Natural killer cell (primary cell): ENCODE measurements at regions not wholly inside any gene's neighbourhood (a gene's known extent, or its start where the extent isn't known, plus 50 kb on each side); places are given as distances from the start of the nearest gene placed in this dataset.

Experiments
- ATAC-seq, 3 donors: fragments of 150-1000 bp in 2 of 3; fragments of 200-7000 bp in 1 of 3; cut with Tn5 transposase; 1 replicate in 1 of 3; 2 replicates in 2 of 3; pipeline ENCODE4 v1.10.0; 2021; ENCODE audit warnings: mild to moderate bottlenecking in 2 of 3, moderate library complexity in 2 of 3
- DNase-seq, 2 donors: peaks; one replicate each; pipeline versions ENCODE4 v3.0.0 to v3.0.0-alpha.2; 2013 to 2021; ENCODE audit warnings: mixed read lengths in 1 of 2
- H3K27ac ChIP-seq: one replicate; pipeline ENCODE4 v1.5.1; 2013; ENCODE audit warnings: mild to moderate bottlenecking, low read length
- H3K27me3 ChIP-seq: one replicate; pipeline ENCODE4 v1.6.1; 2013; ENCODE audit warnings: low read length; ENCODE audit not compliant: control insufficient read depth, insufficient read depth
- H3K36me3 ChIP-seq: one replicate; pipeline ENCODE4 v1.6.1; 2013; ENCODE audit warnings: low read length; ENCODE audit not compliant: control insufficient read depth, insufficient read depth
- H3K4me1 ChIP-seq: one replicate; pipeline ENCODE4 v1.6.1; 2013; ENCODE audit warnings: low read length; ENCODE audit not compliant: control insufficient read depth, insufficient read depth
- H3K4me3 ChIP-seq: one replicate; pipeline ENCODE4 v1.5.1; 2013; ENCODE audit warnings: low read length
- H3K9me3 ChIP-seq: one replicate; pipeline ENCODE4 v1.6.1; 2013; ENCODE audit warnings: low read length; ENCODE audit not compliant: control insufficient read depth, insufficient read depth
- H3K27ac Mint-ChIP-seq, 2 donors: one replicate each; pipeline ENCODE4 v1.8.0; 2022; ENCODE audit warnings: mild to moderate bottlenecking in 2 of 2, mixed read lengths in 2 of 2, moderate library complexity in 1 of 2
- H3K27me3 Mint-ChIP-seq, 2 donors: one replicate each; pipeline ENCODE4 v1.8.0; 2022; ENCODE audit warnings: low read depth in 2 of 2, mixed read lengths in 2 of 2
- H3K36me3 Mint-ChIP-seq: one replicate; pipeline ENCODE4 v1.8.0; 2022; ENCODE audit warnings: mixed read lengths
- H3K4me1 Mint-ChIP-seq, 2 donors: one replicate each; pipeline ENCODE4 v1.8.0; 2022; ENCODE audit warnings: mixed read lengths in 2 of 2
- H3K4me3 Mint-ChIP-seq: one replicate; pipeline ENCODE4 v1.8.0; 2022; ENCODE audit warnings: mild to moderate bottlenecking, moderate library complexity, mixed read lengths
- H3K9me3 Mint-ChIP-seq, 2 donors: one replicate each; pipeline ENCODE4 v1.8.0; 2022; ENCODE audit warnings: mixed read lengths in 2 of 2
- WGBS: methylation state at CpG from one replicate; pipeline ENCODE4 v1.1.7; 2013; ENCODE audit warnings: missing lambda C conversion rate; ENCODE audit not compliant: insufficient coverage; 5-methylcytosine and 5-hydroxymethylcytosine counted together
- intact Hi-C: fragments of 100-400 bp; cut with micrococcal nuclease; formaldehyde crosslinking; loops from one replicate; pipeline ENCODE4 v1.14.2; 2022
- TF ChIP-seq, protein P1 (sequence below): fragments of 200-600 bp; IDR thresholded peaks from one replicate; pipeline ENCODE4 v1.8.0; 2022; ENCODE audit warnings: antibody characterized with exemption

DNA sequence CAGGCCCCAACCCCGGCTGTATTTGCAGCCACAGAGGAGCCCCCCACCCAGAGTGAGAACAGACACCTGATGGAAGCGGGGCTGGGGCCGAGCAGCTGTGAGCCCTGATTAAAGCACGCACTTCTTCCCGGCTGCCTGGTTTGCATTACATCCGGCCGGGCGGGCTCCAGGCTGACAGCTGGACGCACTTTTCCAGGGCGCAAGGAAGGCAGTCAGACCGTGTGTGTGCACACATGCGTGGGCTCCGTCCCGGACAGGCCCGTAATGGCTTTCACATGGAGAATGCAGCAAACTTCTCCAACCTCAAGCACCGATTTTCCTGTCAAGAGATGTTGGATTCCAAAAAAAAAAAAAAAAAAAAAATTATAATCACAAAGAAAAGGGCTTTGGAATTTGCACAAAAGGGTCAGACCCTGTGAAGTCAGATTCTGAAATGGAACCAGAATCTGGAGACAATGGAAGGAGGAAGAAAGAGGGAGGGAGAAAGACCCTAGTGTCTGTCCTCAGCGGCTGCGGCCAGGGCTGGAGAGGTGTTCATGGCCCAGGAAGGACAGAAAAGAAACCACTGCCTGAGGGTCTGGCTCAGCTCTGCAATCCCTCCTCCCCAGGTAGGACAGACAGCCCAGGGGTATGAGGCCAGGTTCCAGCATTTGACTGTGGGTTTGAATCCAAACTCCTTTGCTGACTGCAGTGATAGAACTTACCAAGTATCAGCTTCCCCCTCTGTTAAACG, 365.5 kb downstream of the MN1 start:
- Histone ChIP-seq H3K9me3 (no peaks in the 10 kb centered on the region), H3K27me3 (no peaks in the 10 kb centered on the region), H3K4me3 (no peak overlapping the region), H3K27ac (no peak overlapping the region), H3K36me3 (no peaks in the 10 kb centered on the region), H3K4me1 (no peaks in the 10 kb centered on the region)
- H3K4me1 Mint-ChIP-seq = no peaks in the 10 kb centered on the region
- H3K9me3 Mint-ChIP-seq = no peaks in the 10 kb centered on the region
- ATAC-seq (no peak), DNase-seq (no peak)
- no peaks in the 10 kb centered on the region for H3K36me3 Mint-ChIP-seq
- WGBS = 77% methylated on average over 19 of the region's 19 CpGs
- intact Hi-C loops = no loop called here
- H3K27ac Mint-ChIP-seq = no peak overlapping the region
- H3K4me3 Mint-ChIP-seq = no peak overlapping the region
- TF ChIP-seq, protein P1, sequence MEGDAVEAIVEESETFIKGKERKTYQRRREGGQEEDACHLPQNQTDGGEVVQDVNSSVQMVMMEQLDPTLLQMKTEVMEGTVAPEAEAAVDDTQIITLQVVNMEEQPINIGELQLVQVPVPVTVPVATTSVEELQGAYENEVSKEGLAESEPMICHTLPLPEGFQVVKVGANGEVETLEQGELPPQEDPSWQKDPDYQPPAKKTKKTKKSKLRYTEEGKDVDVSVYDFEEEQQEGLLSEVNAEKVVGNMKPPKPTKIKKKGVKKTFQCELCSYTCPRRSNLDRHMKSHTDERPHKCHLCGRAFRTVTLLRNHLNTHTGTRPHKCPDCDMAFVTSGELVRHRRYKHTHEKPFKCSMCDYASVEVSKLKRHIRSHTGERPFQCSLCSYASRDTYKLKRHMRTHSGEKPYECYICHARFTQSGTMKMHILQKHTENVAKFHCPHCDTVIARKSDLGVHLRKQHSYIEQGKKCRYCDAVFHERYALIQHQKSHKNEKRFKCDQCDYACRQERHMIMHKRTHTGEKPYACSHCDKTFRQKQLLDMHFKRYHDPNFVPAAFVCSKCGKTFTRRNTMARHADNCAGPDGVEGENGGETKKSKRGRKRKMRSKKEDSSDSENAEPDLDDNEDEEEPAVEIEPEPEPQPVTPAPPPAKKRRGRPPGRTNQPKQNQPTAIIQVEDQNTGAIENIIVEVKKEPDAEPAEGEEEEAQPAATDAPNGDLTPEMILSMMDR = no peak
- H3K27me3 Mint-ChIP-seq = peaks cover 3 to 22% of the 10 kb centered on the region in 2 donors

DNA sequence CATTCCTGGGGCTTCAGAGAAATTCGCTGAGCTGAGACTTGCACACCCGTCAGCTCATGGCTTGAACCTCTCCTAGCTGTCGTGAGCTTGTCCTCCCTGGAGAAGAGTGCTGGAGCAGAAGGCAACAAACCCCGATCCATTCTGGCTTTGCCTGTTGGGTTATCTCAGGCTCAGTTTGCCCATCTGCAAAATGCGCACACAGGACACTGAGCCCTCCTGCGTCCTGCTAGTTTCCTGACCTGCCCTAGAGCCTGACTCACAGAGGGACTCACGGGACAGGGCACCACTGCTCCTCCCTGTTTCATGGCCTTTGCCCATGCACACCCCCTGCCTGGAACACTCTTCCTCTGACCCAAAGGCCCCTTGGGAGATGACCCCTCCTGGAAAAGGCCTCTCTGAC, 365.0 kb downstream of the MN1 start:
- no peak for DNase-seq
- peaks cover 3 to 23% of the 10 kb centered on the region in 2 donors for H3K27me3 Mint-ChIP-seq
- Histone ChIP-seq H3K9me3 (no peaks in the 10 kb centered on the region), H3K4me1 (no peaks in the 10 kb centered on the region), H3K27me3 (no peaks in the 10 kb centered on the region), H3K4me3 (no peak overlapping the region), H3K36me3 (no peaks in the 10 kb centered on the region), H3K27ac (no peak overlapping the region)
- H3K4me3 Mint-ChIP-seq = no peak overlapping the region
- ATAC-seq = no peak
- no peaks in the 10 kb centered on the region for H3K4me1 Mint-ChIP-seq
- 90% methylated on average over 7 of the region's 7 CpGs for WGBS
- H3K9me3 Mint-ChIP-seq = no peaks in the 10 kb centered on the region
- no peaks in the 10 kb centered on the region for H3K36me3 Mint-ChIP-seq
- intact Hi-C loops = no loop called here
- H3K27ac Mint-ChIP-seq = no peak overlapping the region
- TF ChIP-seq, protein P1 = no peak

DNA sequence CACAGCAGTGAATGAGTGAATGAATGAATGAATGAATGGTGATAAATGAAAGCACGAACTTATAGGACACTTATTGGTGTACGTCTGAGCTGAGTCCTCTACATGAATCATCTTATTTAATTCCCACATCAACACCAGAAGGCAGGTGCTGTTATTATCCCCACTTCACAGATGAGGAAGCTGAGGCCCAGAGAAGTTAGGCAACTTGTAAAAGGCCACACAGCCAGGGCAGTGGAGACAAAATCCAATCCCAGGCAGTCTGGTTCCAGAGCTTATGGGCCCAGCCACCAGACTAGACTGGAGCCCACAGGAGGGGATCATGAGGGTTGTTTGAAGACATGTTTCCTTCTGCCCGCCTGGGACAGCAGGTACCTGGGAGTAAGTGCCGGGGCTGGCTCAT, 364.0 kb downstream of the MN1 start:
- 80% methylated on average over 4 of the region's 4 CpGs for WGBS
- ATAC-seq (no peak), DNase-seq (no peak)
- no peaks in the 10 kb centered on the region for H3K36me3 ChIP-seq
- Mint-ChIP-seq H3K36me3 (no peaks in the 10 kb centered on the region), H3K9me3 (no peaks in the 10 kb centered on the region), H3K27ac (no peak overlapping the region), H3K4me3 (no peak overlapping the region), H3K27me3 (peaks cover 3 to 23% of the 10 kb centered on the region in 2 donors), H3K4me1 (no peaks in the 10 kb centered on the region)
- TF ChIP-seq, protein P1 = no peak
- H3K27ac ChIP-seq = no peak overlapping the region
- no peaks in the 10 kb centered on the region for H3K4me1 ChIP-seq
- H3K9me3 ChIP-seq = no peaks in the 10 kb centered on the region
- intact Hi-C loops = no loop called here
- no peak overlapping the region for H3K4me3 ChIP-seq
- H3K27me3 ChIP-seq = no peaks in the 10 kb centered on the region
